ENCODE measurements at regions not wholly inside any gene's neighbourhood (a gene's known extent, or its start where the extent isn't known, plus 50 kb on each side); places are given as distances from the start of the nearest gene placed in this dataset.

GRCh38 chr15:60119101-60119500 lies 115.0 kb downstream of the FOXB1 start:
- H3K27ac ChIP-seq, result no peak overlapping the region

GRCh38 chr15:60120100-60120499 lies 116.0 kb downstream of the FOXB1 start:
- Histone ChIP-seq H3K9me3 (no peaks in the 10 kb centered on the region), H3K4me2 (no peak overlapping the region), H4K20me1 (no peaks in the 10 kb centered on the region), H3K9ac (no peak overlapping the region), H3K27ac (no peak overlapping the region), H3K27me3 (no peaks in the 10 kb centered on the region), H3K4me1 (no peaks in the 10 kb centered on the region), H3K4me3 (no peak overlapping the region), H3K36me3 (no peaks in the 10 kb centered on the region)
- no peak for TF ChIP-seq Cebpa-rat (IDR thresholded peaks at IDR 0.05)

More at GRCh38 chr15:60119101-60119500, 115.0 kb downstream of the FOXB1 start:
- TF ChIP-seq Cebpa-rat (IDR thresholded peaks at IDR 0.05), result no peak
- Histone ChIP-seq H3K4me3 (no peak overlapping the region), H3K9me3 (no peaks in the 10 kb centered on the region), H3K4me2 (no peak overlapping the region), H4K20me1 (no peaks in the 10 kb centered on the region), H3K36me3 (no peaks in the 10 kb centered on the region), H3K4me1 (no peaks in the 10 kb centered on the region), H3K9ac (no peak overlapping the region), H3K27me3 (no peaks in the 10 kb centered on the region)

DNA sequence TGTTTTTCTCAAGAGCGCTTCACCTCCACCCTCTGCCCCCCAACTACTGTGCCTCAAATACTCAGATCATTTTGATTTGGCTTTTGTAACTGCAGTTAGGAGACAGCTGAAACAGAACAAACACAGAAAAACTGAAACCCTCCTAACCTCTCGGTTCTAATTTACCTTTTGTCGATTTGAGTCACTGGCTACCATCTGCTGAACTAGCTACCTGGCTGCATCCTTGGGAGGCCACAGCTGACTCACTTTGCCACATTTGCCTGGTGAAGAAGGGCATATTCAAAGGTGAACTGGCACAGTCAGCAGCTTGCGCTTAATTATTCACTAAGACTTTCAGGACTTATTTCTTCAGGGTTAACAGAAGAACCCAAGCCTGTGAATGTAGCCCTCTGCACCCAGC lies 117.7 kb downstream of the FOXB1 start:
- no peaks in the 10 kb centered on the region for H4K20me1 ChIP-seq
- no peaks in the 10 kb centered on the region for H3K27me3 ChIP-seq
- peaks cover 2% of the 10 kb centered on the region for H3K4me1 ChIP-seq
- no peak for TF ChIP-seq Cebpa-rat (IDR thresholded peaks at IDR 0.05)
- no peak overlapping the region for H3K4me3 ChIP-seq
- no peaks in the 10 kb centered on the region for H3K36me3 ChIP-seq
- H3K9ac ChIP-seq, result no peak overlapping the region
- H3K9me3 ChIP-seq, result no peaks in the 10 kb centered on the region
- H3K4me2 ChIP-seq, result no peak overlapping the region
- no peak overlapping the region for H3K27ac ChIP-seq

- no peak overlapping the region for H3K9ac ChIP-seq
- peaks cover 8% of the 10 kb centered on the region for H3K4me1 ChIP-seq
- no peak overlapping the region for H3K4me2 ChIP-seq
- H4K20me1 ChIP-seq, result no peaks in the 10 kb centered on the region
- H3K36me3 ChIP-seq, result no peaks in the 10 kb centered on the region
- no peaks in the 10 kb centered on the region for H3K27me3 ChIP-seq
- TF ChIP-seq Cebpa-rat (IDR thresholded peaks at IDR 0.05), result no peak
- H3K4me3 ChIP-seq, result no peak overlapping the region
- no peaks in the 10 kb centered on the region for H3K9me3 ChIP-seq
- H3K27ac ChIP-seq, result no peak overlapping the region
Observed at GRCh38 chr15:60122691-60123090, 118.6 kb downstream of the FOXB1 start.

DNA sequence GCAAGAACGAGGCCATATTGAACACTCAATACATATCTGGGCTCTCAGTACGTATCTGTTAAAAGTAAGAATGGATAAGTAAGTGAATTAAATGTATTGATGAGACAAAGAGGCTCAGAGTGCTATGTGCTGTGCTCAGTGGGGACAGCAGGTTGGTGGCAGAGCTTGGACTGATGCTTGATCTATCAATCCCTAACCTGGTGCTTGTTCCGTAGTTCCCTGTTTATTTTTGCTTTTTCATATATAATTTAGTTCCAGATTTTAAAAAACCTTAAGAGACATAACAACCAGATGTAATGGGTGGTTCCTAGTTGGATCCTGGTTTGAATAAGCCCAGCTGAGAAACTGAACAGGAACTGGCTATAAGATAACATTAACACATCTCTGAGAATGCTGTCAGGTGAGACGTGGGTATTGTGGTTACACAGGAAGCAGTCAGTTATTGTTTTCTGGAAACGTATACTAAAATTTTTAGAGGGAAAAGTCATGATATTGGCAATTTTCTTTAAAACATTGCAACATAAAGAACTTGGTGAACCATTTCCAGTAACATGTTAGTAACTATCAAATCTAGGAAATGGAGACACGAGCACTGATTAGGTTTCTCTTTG lies 120.5 kb downstream of the FOXB1 start:
- no peak overlapping the region for H3K4me3 ChIP-seq
- no peak overlapping the region for H3K4me2 ChIP-seq
- H3K27me3 ChIP-seq, result no peaks in the 10 kb centered on the region
- H3K27ac ChIP-seq, result no peak overlapping the region
- no peaks in the 10 kb centered on the region for H3K9me3 ChIP-seq
- TF ChIP-seq Cebpa-rat (IDR thresholded peaks at IDR 0.05), result no peak
- peaks cover 15% of the 10 kb centered on the region for H3K4me1 ChIP-seq
- no peaks in the 10 kb centered on the region for H4K20me1 ChIP-seq
- H3K9ac ChIP-seq, result no peak overlapping the region
- no peaks in the 10 kb centered on the region for H3K36me3 ChIP-seq

GRCh38 chr15:60125334-60125733 lies 121.2 kb downstream of the FOXB1 start:
- TF ChIP-seq Cebpa-rat (IDR thresholded peaks at IDR 0.05), result no peak
- Histone ChIP-seq H3K27me3 (no peaks in the 10 kb centered on the region), H3K4me1 (peaks cover 15% of the 10 kb centered on the region)

DNA sequence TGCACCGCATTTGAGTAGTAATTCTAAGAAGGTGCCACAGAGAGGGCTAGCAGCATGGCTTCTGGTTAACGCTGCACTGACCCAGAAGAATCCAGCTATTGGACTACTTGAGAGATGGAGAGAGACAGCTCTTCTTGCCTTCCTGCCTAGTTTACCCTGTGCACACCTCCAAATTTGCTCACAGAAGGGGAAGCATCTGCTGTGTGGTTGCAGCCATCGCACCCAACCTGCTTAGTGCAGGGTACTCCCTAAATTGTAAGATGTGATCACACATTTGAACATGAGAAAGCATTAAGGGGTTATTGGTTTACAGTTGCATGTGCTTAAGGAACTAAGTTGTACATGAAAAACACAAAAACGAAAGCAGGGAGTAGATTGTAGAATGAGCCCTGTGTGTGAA lies 122.1 kb downstream of the FOXB1 start:
- H3K27ac ChIP-seq, result no peak overlapping the region
- no peaks in the 10 kb centered on the region for H4K20me1 ChIP-seq
- no peak overlapping the region for H3K4me3 ChIP-seq
- no peaks in the 10 kb centered on the region for H3K27me3 ChIP-seq
- no peak for TF ChIP-seq Cebpa-rat (IDR thresholded peaks at IDR 0.05)
- no peaks in the 10 kb centered on the region for H3K9me3 ChIP-seq
- peaks cover 15% of the 10 kb centered on the region for H3K4me1 ChIP-seq
- no peaks in the 10 kb centered on the region for H3K36me3 ChIP-seq
- no peak overlapping the region for H3K4me2 ChIP-seq
- H3K9ac ChIP-seq, result no peak overlapping the region

More at GRCh38 chr15:60125334-60125733, 121.2 kb downstream of the FOXB1 start:
- Histone ChIP-seq H3K36me3 (no peaks in the 10 kb centered on the region), H4K20me1 (no peaks in the 10 kb centered on the region), H3K4me3 (no peak overlapping the region), H3K9ac (no peak overlapping the region), H3K4me2 (no peak overlapping the region), H3K9me3 (no peaks in the 10 kb centered on the region), H3K27ac (no peak overlapping the region)

DNA sequence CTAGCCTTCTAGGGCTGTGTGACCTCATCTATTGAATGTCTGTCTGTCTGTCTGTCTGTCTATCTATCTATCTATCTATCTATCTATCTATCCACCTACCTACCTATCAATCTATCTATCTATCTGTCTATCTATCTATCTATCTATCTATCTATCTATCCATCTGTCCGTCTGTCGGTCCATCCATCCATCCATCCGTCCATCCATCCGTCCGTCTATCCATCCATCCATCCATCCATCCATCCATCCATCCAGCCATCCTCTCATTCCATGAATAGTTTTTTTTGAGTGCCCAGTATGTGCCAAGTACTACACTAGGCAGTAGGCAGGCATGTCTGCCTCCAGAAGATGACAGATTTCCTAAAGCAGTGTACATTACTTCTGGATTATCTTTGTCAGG lies 122.5 kb downstream of the FOXB1 start:
- peaks cover 15% of the 10 kb centered on the region for H3K4me1 ChIP-seq
- H3K4me2 ChIP-seq, result peak overlapping the region; percentile 78
- no peaks in the 10 kb centered on the region for H4K20me1 ChIP-seq
- H3K4me3 ChIP-seq, result no peak overlapping the region
- no peak for TF ChIP-seq Cebpa-rat (IDR thresholded peaks at IDR 0.05)
- no peaks in the 10 kb centered on the region for H3K9me3 ChIP-seq
- H3K36me3 ChIP-seq, result no peaks in the 10 kb centered on the region
- no peaks in the 10 kb centered on the region for H3K27me3 ChIP-seq
- no peak overlapping the region for H3K9ac ChIP-seq
- no peak overlapping the region for H3K27ac ChIP-seq

DNA sequence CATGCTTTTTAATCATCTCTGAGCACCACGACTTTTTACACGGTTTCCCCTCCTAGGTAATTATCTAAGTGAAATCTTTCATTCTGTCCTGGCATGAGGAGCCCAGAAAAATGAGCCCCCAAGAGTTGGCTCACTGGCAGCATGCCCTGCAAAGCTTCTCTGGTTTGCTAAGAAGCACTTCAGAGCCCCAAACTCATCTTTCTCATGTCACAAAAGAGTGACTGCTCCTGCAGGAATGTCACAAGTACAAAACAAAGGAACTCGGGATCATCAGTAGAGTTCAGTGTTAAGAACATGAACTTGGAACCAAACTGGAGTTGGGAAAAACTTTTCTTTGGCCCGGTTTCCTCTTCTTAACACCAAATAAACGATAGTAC lies 123.9 kb downstream of the FOXB1 start:
- Histone ChIP-seq H3K9me3 (no peaks in the 10 kb centered on the region), H3K27ac (peak overlapping the region; percentile 70), H3K9ac (peak overlapping the region; percentile 74), H3K4me3 (peak overlapping the region; percentile 63), H3K36me3 (no peaks in the 10 kb centered on the region), H3K4me2 (peak overlapping the region; percentile 78), H4K20me1 (no peaks in the 10 kb centered on the region), H3K27me3 (no peaks in the 10 kb centered on the region), H3K4me1 (peaks cover 15% of the 10 kb centered on the region)
- TF ChIP-seq Cebpa-rat (IDR thresholded peaks at IDR 0.05), result no peak

- no peak overlapping the region for H3K27ac ChIP-seq
- no peaks in the 10 kb centered on the region for H3K36me3 ChIP-seq
- no peak for TF ChIP-seq Cebpa-rat (IDR thresholded peaks at IDR 0.05)
- peaks cover 15% of the 10 kb centered on the region for H3K4me1 ChIP-seq
- no peaks in the 10 kb centered on the region for H3K9me3 ChIP-seq
- no peak overlapping the region for H3K4me3 ChIP-seq
- H3K9ac ChIP-seq, result no peak overlapping the region
- H3K4me2 ChIP-seq, result no peak overlapping the region
- H4K20me1 ChIP-seq, result no peaks in the 10 kb centered on the region
- no peaks in the 10 kb centered on the region for H3K27me3 ChIP-seq
Observed at GRCh38 chr15:60128710-60129109, 124.6 kb downstream of the FOXB1 start.

DNA sequence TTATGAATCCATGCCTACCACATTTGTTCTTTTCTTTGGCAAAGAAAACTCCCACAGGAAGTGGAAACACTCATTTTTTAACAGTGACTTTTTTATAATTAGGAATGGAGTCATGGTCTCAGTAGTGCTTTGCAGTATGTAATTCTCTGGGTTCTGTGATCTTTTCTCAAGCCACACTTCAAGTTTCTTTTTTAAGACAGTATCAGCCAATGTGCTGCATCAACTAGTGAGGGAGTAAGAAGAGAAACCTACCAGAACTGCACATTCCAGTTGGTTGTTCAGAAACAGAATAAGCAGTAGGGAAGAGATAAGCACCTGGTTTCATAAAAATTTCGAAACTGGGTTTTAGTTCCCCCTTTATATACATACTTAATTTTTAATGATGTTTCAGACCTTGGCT lies 126.3 kb downstream of the FOXB1 start:
- Histone ChIP-seq H4K20me1 (no peaks in the 10 kb centered on the region), H3K27me3 (no peaks in the 10 kb centered on the region), H3K4me2 (no peak overlapping the region), H3K9me3 (no peaks in the 10 kb centered on the region), H3K36me3 (no peaks in the 10 kb centered on the region), H3K27ac (no peak overlapping the region), H3K4me1 (peaks cover 15% of the 10 kb centered on the region), H3K9ac (no peak overlapping the region), H3K4me3 (no peak overlapping the region)
- no peak for TF ChIP-seq Cebpa-rat (IDR thresholded peaks at IDR 0.05)

Data from BLaER1 (cell line).